ENCODE measurements at regions not wholly inside any gene's neighbourhood (a gene's known extent, or its start where the extent isn't known, plus 50 kb on each side); places are given as distances from the start of the nearest gene placed in this dataset.

GRCh38 chr5:36452424-36453006, 150.8 kb upstream of the RANBP3L start:
- TF ChIP-seq, protein P1, sequence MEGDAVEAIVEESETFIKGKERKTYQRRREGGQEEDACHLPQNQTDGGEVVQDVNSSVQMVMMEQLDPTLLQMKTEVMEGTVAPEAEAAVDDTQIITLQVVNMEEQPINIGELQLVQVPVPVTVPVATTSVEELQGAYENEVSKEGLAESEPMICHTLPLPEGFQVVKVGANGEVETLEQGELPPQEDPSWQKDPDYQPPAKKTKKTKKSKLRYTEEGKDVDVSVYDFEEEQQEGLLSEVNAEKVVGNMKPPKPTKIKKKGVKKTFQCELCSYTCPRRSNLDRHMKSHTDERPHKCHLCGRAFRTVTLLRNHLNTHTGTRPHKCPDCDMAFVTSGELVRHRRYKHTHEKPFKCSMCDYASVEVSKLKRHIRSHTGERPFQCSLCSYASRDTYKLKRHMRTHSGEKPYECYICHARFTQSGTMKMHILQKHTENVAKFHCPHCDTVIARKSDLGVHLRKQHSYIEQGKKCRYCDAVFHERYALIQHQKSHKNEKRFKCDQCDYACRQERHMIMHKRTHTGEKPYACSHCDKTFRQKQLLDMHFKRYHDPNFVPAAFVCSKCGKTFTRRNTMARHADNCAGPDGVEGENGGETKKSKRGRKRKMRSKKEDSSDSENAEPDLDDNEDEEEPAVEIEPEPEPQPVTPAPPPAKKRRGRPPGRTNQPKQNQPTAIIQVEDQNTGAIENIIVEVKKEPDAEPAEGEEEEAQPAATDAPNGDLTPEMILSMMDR (IDR thresholded peaks at IDR 0.05) = no peak
- TF ChIP-seq POLR2A (IDR thresholded peaks at IDR 0.05) (no peak), EP300 (IDR thresholded peaks at IDR 0.05) (no peak)
